GM10266 (cell line): ENCODE measurements at regions not wholly inside any gene's neighbourhood (a gene's known extent, or its start where the extent isn't known, plus 50 kb on each side); places are given as distances from the start of the nearest gene placed in this dataset.
"Not testable (repeated sequence)": the region's sequence is repeated elsewhere in the genome, so short reads cannot be mapped to it uniquely, and the experiment has no call there.

Source experiments
- DNase-seq: peaks from one replicate; pipeline ENCODE4 v3.0.0; 2012; ENCODE audit errors: extremely low spot score
- CTCF ChIP-seq: IDR thresholded peaks from 2 replicates; pipeline ENCODE4 v1.5.1; 2012; ENCODE audit warnings: mild to moderate bottlenecking, low read depth; ENCODE audit not compliant: control insufficient read depth, insufficient read depth; ENCODE audit errors: missing control alignments

GRCh38 chr5:101018299-101018698 lies 115.2 kb upstream of the ST8SIA4 start:
- no peak for DNase-seq
- TF ChIP-seq CTCF: no peak

- TF ChIP-seq CTCF: peak; percentile 18
- no peak for DNase-seq
Measured at GRCh38 chr5:101012880-101013279, 109.8 kb upstream of the ST8SIA4 start.

GRCh38 chr5:101009758-101010519 lies 106.9 kb upstream of the ST8SIA4 start:
- no peak for TF ChIP-seq CTCF

GRCh38 chr5:100992354-100992753 lies 89.3 kb upstream of the ST8SIA4 start:
- no peak for TF ChIP-seq CTCF
- DNase-seq: no peak

More at GRCh38 chr5:101009758-101010519, 106.9 kb upstream of the ST8SIA4 start:
- DNase-seq: no peak

GRCh38 chr5:100983601-100984000 lies 80.5 kb upstream of the ST8SIA4 start:
- not testable (repeated sequence) for DNase-seq

GRCh38 chr5:100974082-100974481 lies 71.0 kb upstream of the ST8SIA4 start:
- TF ChIP-seq CTCF: no peak
- DNase-seq: no peak

GRCh38 chr5:100970646-100971255 lies 67.7 kb upstream of the ST8SIA4 start:
- TF ChIP-seq CTCF: no peak
- no peak for DNase-seq
